Neuronal stem cell (in vitro differentiated cells): ENCODE measurements at regions not wholly inside any gene's neighbourhood (a gene's known extent, or its start where the extent isn't known, plus 50 kb on each side); places are given as distances from the start of the nearest gene placed in this dataset.

ENCODE experiments used
- DNase-seq: peaks from one replicate; pipeline ENCODE4 v3.0.0-alpha.2; 2013; ENCODE audit warnings: low spot score
- H2AFZ ChIP-seq: one replicate; pipeline ENCODE4 v1.6.1; 2013; ENCODE audit warnings: mild to moderate bottlenecking, low read length, inconsistent platforms
- H2AK5ac ChIP-seq: 2 replicates; pipeline ENCODE4 v1.6.1; 2013; ENCODE audit warnings: low read depth, mild to moderate bottlenecking, inconsistent platforms, low read length, moderate library complexity, mixed read lengths
- H2BK120ac ChIP-seq: 2 replicates; pipeline ENCODE4 v1.6.1; 2013; ENCODE audit warnings: low read depth, mild to moderate bottlenecking, inconsistent platforms, low read length, moderate library complexity, mixed read lengths
- H2BK12ac ChIP-seq: one replicate; pipeline ENCODE4 v1.6.1; 2013; ENCODE audit warnings: low read length, inconsistent platforms
- H2BK15ac ChIP-seq: 2 replicates; pipeline ENCODE4 v1.6.1; 2013; ENCODE audit warnings: mild to moderate bottlenecking, low read length, inconsistent platforms, mixed read lengths
- H2BK5ac ChIP-seq: one replicate; pipeline ENCODE4 v1.6.1; 2013; ENCODE audit warnings: inconsistent platforms, mild to moderate bottlenecking, low read length, moderate library complexity
- H3K14ac ChIP-seq: one replicate; pipeline ENCODE4 v1.6.1; 2013; ENCODE audit warnings: low read length, inconsistent platforms
- H3K18ac ChIP-seq: 2 replicates; pipeline ENCODE4 v1.6.1; 2013; ENCODE audit warnings: low read length, inconsistent platforms
- H3K23ac ChIP-seq: 2 replicates; pipeline ENCODE4 v1.6.1; 2013; ENCODE audit warnings: low read depth, mild to moderate bottlenecking, mixed read lengths, low read length, inconsistent platforms; ENCODE audit not compliant: poor library complexity
- H3K27ac ChIP-seq: replicated peaks from 3 replicates; pipeline ENCODE4 v1.5.1; 2013; ENCODE audit warnings: low read length, inconsistent platforms
- H3K27me3 ChIP-seq, 3 experiments: 2 replicates each; pipeline ENCODE4 v1.6.1; 2013; ENCODE audit warnings: low read length in 3 of 3, mild to moderate bottlenecking in 2 of 3, inconsistent platforms in 1 of 3, low read depth in 1 of 3, mixed read lengths in 1 of 3, moderate library complexity in 1 of 3; ENCODE audit not compliant: control insufficient read depth in 3 of 3, insufficient read depth in 3 of 3
- H3K36me3 ChIP-seq, 2 donors: replicated peaks in 1 of 2; 2 replicates each; pipeline ENCODE4 v1.6.1; 2013; ENCODE audit warnings: low read length in 2 of 2; ENCODE audit not compliant: control insufficient read depth in 2 of 2, insufficient read depth in 2 of 2
- H3K4ac ChIP-seq: 2 replicates; pipeline ENCODE4 v1.6.1; 2013; ENCODE audit warnings: inconsistent platforms, mild to moderate bottlenecking, low read length, moderate library complexity
- H3K4me1 ChIP-seq, 2 donors: 1 replicate in 1 of 2; 2 replicates in 1 of 2; pipeline ENCODE4 v1.6.1; 2013; ENCODE audit warnings: low read length in 2 of 2, low read depth in 1 of 2; ENCODE audit not compliant: control insufficient read depth in 2 of 2, insufficient read depth in 1 of 2
- H3K4me2 ChIP-seq: one replicate; pipeline ENCODE4 v1.6.1; 2013; ENCODE audit warnings: mild to moderate bottlenecking, low read length, inconsistent platforms; ENCODE audit not compliant: insufficient read depth, poor library complexity, severe bottlenecking
- H3K4me3 ChIP-seq, 2 donors: 2 replicates each; pipeline ENCODE4 v1.5.1; 2013; ENCODE audit warnings: low read length in 2 of 2, mild to moderate bottlenecking in 2 of 2, inconsistent platforms in 1 of 2, moderate library complexity in 1 of 2
- H3K79me1 ChIP-seq: one replicate; pipeline ENCODE4 v1.6.1; 2013; ENCODE audit warnings: low read depth, mild to moderate bottlenecking, inconsistent platforms, low read length, moderate library complexity
- H3K9ac ChIP-seq: one replicate; pipeline ENCODE4 v1.6.1; 2013; ENCODE audit warnings: mild to moderate bottlenecking, low read depth, low read length, inconsistent platforms; ENCODE audit not compliant: poor library complexity
- H3K9me3 ChIP-seq, 2 donors: replicated peaks in 1 of 2; 2 replicates each; pipeline versions ENCODE3 to v1.6.1; 2013; ENCODE audit warnings: low read length in 2 of 2, mild to moderate bottlenecking in 2 of 2, inconsistent platforms in 1 of 2, low read depth in 1 of 2, mixed read lengths in 1 of 2, moderate library complexity in 1 of 2; ENCODE audit not compliant: control insufficient read depth in 2 of 2, insufficient read depth in 1 of 2
- H4K8ac ChIP-seq: one replicate; pipeline ENCODE4 v1.6.1; 2013; ENCODE audit warnings: low read depth, mild to moderate bottlenecking, inconsistent platforms, low read length, moderate library complexity
- H4K91ac ChIP-seq: one replicate; pipeline ENCODE4 v1.6.1; 2013; ENCODE audit warnings: low read length, low read depth, mild to moderate bottlenecking, inconsistent platforms; ENCODE audit not compliant: poor library complexity
- WGBS, 2 donors: extraction: QIAGEN DNeasy Blood & Tissue Kit; methylation state at CpG; one replicate each; pipeline ENCODE4 v1.1.7; 2013; ENCODE audit warnings: missing lambda C conversion rate in 2 of 2, mixed read lengths in 1 of 2; ENCODE audit not compliant: insufficient read length in 2 of 2, insufficient replicate concordance in 1 of 2; ENCODE audit errors: extremely low coverage in 2 of 2; 5-methylcytosine and 5-hydroxymethylcytosine counted together

DNA sequence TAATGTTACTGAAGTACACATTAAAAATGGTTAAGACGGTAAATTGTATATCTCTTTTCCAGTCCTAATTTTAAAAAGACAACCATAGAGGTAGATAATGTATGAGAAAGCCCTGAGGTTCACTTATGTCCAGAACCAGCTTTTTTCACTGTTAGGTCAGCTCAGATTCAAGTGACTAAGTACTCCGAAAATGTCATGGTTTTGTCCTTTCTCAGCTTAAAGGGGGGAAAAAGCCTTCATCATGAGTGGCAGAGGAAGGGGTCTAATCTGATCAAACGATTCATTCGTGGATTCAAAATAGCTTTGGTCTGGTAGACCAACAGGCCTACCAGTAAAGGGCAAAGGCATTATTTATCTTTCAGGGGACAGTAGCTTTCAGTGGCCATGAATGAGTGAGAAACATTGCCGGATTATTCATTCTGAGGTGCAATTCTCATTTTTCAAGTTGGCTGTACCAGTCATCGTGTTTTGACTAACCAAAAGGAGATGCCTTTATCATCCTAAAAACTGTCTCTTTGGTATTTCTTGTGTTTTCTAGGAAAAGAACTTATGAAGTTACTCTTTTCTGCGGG lies 208.4 kb downstream of the HHIPL2 start:
- no peak overlapping the region for H2AFZ ChIP-seq
- DNase-seq = no peak
- H3K18ac ChIP-seq = no peak overlapping the region
- H3K4me1 ChIP-seq = no peaks in the 10 kb centered on the region
- no peak overlapping the region for H3K4me2 ChIP-seq
- H2AK5ac ChIP-seq = no peak overlapping the region
- H2BK12ac ChIP-seq = no peak overlapping the region
- H3K9ac ChIP-seq = no peak overlapping the region
- no peaks in the 10 kb centered on the region for H3K9me3 ChIP-seq
- no peak overlapping the region for H4K91ac ChIP-seq
- H3K4ac ChIP-seq = no peak overlapping the region
- H2BK5ac ChIP-seq = no peak overlapping the region
- no peak overlapping the region for H3K27ac ChIP-seq
- no peak overlapping the region for H3K4me3 ChIP-seq
- WGBS, 2 donors = no CpG with 5 or more reads among the region's 7 CpGs
- H2BK120ac ChIP-seq = no peak overlapping the region
- H2BK15ac ChIP-seq = no peak overlapping the region
- H3K14ac ChIP-seq = no peak overlapping the region
- no peaks in the 10 kb centered on the region for H3K79me1 ChIP-seq
- H3K36me3 ChIP-seq = no peaks in the 10 kb centered on the region
- no peak overlapping the region for H3K23ac ChIP-seq
- H4K8ac ChIP-seq = no peak overlapping the region
- no peaks in the 10 kb centered on the region for H3K27me3 ChIP-seq

DNA sequence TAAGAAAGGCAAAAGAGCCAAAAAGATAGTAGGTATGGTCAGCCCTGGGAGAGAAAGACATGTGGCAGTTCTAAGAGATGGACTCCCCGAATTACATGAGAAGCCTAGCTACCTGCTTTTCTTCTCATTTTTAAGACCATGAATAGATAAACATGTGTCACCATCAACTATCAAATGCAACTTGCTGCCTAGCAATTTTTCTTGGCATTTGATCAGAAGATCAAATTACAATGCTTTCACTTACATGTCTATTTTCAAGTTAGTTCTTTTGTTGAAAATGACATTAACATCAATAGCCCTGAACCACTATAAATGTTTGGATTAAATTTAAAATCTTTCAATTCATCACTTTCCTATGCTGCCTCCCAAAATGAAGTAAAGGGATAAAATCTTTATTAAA lies 212.3 kb downstream of the HHIPL2 start:
- Histone ChIP-seq H3K18ac (no peak overlapping the region), H3K9me3 (no peaks in the 10 kb centered on the region), H4K8ac (no peak overlapping the region), H3K9ac (no peak overlapping the region), H3K23ac (no peak overlapping the region), H3K27me3 (no peaks in the 10 kb centered on the region), H2AFZ (no peak overlapping the region), H3K4me1 (no peaks in the 10 kb centered on the region), H3K14ac (no peak overlapping the region), H3K79me1 (no peaks in the 10 kb centered on the region), H2BK15ac (no peak overlapping the region), H3K27ac (no peak overlapping the region), H2BK120ac (no peak overlapping the region), H4K91ac (no peak overlapping the region), H3K4ac (no peak overlapping the region), H2BK5ac (no peak overlapping the region), H3K36me3 (no peaks in the 10 kb centered on the region), H2BK12ac (no peak overlapping the region), H2AK5ac (no peak overlapping the region), H3K4me3 (no peak overlapping the region), H3K4me2 (no peak overlapping the region)
- DNase-seq = no peak
- WGBS, 2 donors = no CpG with 5 or more reads among the region's 1 CpG

DNA sequence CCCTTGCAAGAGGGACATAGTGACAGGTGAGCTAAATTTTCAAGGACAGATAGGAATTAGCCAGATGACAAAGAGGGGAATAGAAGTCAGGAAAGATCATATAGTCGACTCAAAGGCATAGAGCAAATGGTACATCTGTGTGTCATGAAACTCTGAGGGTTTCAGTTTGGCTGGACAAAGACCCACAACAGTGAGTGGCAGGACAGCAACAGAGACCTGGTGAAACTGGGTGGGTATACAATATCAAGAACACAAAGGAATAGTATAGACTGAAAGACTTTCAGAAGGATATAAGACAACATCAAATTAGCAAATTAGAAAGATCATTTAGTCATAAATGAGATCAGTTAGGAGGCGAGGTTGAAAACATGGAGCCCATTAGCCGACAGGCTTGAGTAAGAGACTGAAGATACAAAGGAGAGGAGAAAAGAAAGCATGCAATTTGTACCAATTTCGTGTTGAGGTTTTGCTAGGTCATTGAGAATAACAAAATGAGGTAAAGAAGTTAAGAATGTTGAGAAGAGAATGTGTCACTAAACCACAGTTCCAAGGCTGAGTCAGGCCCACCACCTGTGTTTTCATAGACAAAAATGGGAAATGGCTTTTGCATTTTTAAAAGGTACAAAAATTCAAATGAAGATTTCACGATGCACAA lies 213.8 kb downstream of the HHIPL2 start:
- no peak overlapping the region for H3K14ac ChIP-seq
- no peaks in the 10 kb centered on the region for H3K79me1 ChIP-seq
- no peak overlapping the region for H2BK120ac ChIP-seq
- no peaks in the 10 kb centered on the region for H3K9me3 ChIP-seq
- H2BK15ac ChIP-seq = no peak overlapping the region
- no peak overlapping the region for H3K18ac ChIP-seq
- no peak overlapping the region for H3K27ac ChIP-seq
- H3K4me3 ChIP-seq = no peak overlapping the region
- no peak overlapping the region for H2BK5ac ChIP-seq
- no peaks in the 10 kb centered on the region for H3K36me3 ChIP-seq
- H4K8ac ChIP-seq = no peak overlapping the region
- H3K4ac ChIP-seq = no peak overlapping the region
- H3K4me2 ChIP-seq = no peak overlapping the region
- DNase-seq = no peak
- no peak overlapping the region for H2AFZ ChIP-seq
- no peak overlapping the region for H2AK5ac ChIP-seq
- no peak overlapping the region for H2BK12ac ChIP-seq
- no CpG with 5 or more reads among the region's 5 CpGs for WGBS, 2 donors
- H3K4me1 ChIP-seq = no peaks in the 10 kb centered on the region
- no peak overlapping the region for H4K91ac ChIP-seq
- no peak overlapping the region for H3K23ac ChIP-seq
- no peaks in the 10 kb centered on the region for H3K27me3 ChIP-seq
- H3K9ac ChIP-seq = no peak overlapping the region

DNA sequence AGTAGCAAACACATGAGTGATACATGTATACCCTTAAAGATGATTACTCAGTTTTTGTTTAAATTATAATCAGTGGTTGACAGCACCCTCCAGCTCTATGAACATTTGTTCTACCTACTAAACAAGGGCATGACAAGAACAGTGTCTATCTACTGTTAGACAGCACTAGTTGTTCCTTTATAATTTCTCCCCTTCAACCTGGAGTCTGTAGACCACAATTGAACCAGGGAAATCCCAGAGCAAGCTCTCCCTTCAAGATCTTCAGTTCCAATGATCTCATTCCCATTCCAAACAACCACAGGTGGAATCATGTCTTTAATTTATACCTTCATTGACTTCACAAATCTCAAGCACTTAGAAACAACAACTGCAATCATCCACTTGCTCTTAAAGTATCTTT lies 216.1 kb downstream of the HHIPL2 start:
- no peak overlapping the region for H4K8ac ChIP-seq
- H2AK5ac ChIP-seq = no peak overlapping the region
- no peaks in the 10 kb centered on the region for H3K79me1 ChIP-seq
- no peak overlapping the region for H2BK12ac ChIP-seq
- DNase-seq = no peak
- H2BK15ac ChIP-seq = no peak overlapping the region
- no peak overlapping the region for H3K23ac ChIP-seq
- no peak overlapping the region for H2BK120ac ChIP-seq
- H3K4me3 ChIP-seq = no peak overlapping the region
- H2BK5ac ChIP-seq = no peak overlapping the region
- no peak overlapping the region for H3K27ac ChIP-seq
- H3K4me1 ChIP-seq = no peaks in the 10 kb centered on the region
- H3K4ac ChIP-seq = no peak overlapping the region
- H2AFZ ChIP-seq = no peak overlapping the region
- no peaks in the 10 kb centered on the region for H3K9me3 ChIP-seq
- H3K18ac ChIP-seq = no peak overlapping the region
- H3K14ac ChIP-seq = no peak overlapping the region
- no peaks in the 10 kb centered on the region for H3K27me3 ChIP-seq
- no peak overlapping the region for H3K9ac ChIP-seq
- H4K91ac ChIP-seq = no peak overlapping the region
- H3K36me3 ChIP-seq = no peaks in the 10 kb centered on the region
- H3K4me2 ChIP-seq = no peak overlapping the region
